ENCODE measurements at regions not wholly inside any gene's neighbourhood (a gene's known extent, or its start where the extent isn't known, plus 50 kb on each side); places are given as distances from the start of the nearest gene placed in this dataset.

DNA sequence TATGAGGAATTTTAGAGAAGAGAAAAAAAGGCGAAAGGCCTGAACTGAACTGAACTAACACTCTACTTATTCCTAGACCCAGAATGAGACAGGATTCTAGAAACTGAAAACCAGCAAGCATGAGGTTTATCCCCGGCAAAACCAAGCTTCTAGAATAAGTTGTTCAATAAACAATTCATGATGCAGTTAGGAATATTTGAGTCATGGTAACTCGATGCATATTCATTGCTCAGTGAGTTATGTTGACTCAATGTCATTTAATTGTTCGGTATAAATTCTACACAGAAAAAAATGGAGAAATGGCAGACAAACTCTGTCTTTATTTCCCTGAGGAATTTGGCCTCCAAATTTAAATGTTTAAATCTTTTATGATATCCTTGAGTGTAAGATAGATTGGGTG lies 321.5 kb downstream of the SATB2 start:
- intact Hi-C loops (cut with DNase I), result no loop called here
- DNase-seq, result no peak

DNA sequence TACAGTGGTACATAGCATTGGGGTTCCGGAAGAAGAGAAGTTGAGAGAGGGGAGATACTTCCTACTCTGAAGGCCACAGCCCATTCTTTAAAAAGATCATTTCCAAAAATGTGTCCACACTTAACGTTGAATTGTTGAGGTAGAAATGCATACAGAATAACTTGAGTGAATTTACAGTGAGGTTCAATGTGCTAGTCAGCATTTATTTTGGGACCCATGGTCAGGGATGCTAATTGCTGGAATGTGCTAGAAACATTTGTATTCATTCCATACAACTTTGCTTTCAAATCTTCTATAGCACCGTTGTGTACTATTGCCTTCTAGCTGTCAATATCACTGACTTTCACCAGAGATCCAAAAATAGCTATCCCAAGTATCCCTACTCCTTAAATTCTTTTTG lies 325.9 kb downstream of the SATB2 start:
- intact Hi-C loops (cut with DNase I), result no loop called here

DNA sequence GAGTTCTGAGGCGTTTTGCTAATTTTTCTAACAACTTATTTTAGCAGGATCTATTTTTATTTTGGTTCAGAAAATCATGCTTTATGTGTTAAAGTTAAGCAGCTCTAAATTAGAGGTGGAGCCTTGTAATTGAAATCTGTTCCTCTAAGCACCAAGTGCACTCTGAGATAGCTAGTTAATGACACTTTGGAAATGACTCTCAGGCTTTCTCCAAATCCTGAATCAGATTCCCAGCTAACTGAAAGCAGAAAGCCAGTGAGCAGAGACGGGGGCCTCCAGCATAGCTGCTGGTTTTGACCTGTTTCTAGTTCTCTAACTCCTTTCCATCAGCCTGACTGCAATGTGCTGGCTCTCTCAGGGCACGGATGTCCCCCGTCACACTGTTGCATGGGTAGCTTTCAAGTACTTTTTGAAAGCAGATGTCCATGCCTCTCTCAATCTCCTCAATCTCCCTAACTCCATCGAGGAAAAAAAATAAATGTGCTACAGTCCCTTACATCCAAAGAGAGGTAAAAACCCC lies 326.5 kb downstream of the SATB2 start:
- intact Hi-C loops (cut with DNase I), result no loop called here
- DNase-seq, result peak in 2 of 10 donors; percentile 74 to 77

More for the DNA sequence above, 325.9 kb downstream of the SATB2 start:
- no peak for DNase-seq

DNA sequence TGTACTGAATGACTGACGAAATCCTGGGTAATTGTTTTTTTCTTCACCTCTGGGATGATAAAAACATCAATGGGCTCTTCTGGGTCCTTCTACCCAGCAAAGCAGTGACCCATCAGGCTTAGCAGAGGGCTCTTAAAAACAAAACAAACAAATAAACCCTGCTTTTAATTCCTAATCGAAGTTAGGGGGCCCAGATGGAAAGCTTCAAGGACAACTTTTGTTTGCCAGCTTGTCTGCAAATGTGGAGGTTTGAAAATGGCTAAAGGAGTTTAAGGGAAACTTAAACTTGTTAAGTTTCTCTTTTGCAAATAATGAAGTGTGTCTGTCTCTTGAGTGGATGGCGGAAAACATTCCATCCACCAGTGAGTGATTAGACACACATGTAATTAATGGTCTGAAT lies 327.2 kb downstream of the SATB2 start:
- DNase-seq, result no peak
- intact Hi-C loops (cut with DNase I), result no loop called here

DNA sequence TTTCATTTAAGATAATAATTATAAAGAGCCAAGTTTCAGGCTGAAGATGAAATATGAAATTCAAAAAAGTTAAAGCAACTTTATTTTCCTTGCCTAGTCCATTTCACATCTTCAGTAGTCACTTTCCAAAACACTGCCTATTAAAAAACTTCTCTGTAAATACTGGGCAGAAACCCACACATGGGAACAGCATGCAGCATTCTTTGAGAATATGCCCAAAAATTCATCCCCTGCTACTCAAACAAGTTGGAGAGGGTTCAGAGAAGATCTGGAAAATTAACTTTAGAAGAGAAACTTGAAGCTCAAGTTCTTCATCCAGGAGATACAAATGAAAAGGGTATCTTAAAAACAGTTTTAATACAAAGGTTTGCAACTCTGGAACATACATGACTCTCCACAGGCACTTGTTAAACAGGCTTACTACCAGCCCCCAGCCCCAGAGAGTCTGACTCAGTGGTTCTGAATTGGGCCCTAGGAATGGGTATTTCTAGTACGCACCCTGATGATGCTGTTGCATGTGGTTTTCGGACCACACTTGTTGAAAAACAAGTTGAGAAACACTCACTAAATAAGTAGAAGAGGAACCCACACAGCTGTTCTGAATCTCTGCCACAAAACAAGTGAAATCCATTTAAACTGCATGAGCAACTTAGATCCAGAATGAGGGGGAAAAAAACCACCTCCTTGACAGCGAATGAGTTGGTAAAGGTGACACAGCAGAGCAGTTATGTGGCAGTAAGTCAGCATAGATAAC lies 329.1 kb downstream of the SATB2 start:
- DNase-seq, result no peak
- intact Hi-C loops (cut with DNase I), result no loop called here

DNA sequence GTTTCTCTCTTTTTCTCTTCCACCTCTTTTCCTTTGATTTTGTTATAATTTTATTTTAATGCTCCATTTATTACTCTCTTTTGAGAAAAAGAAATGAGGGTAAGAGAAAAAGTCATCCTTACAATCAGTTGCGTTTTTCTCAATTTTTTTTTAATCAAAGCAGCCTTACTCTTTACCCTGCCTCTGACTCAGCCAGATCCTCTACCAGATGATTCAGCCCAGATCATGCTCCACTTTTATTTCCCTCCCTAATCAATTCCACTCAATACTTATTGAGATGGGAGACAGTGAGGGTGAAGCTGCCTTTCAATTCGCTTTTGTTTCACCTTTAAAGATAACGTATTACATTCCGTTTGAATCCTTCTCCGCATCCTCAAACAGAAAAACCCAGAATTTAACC lies 337.9 kb downstream of the SATB2 start:
- intact Hi-C loops (cut with DNase I), result no loop called here
- no peak for DNase-seq

DNA sequence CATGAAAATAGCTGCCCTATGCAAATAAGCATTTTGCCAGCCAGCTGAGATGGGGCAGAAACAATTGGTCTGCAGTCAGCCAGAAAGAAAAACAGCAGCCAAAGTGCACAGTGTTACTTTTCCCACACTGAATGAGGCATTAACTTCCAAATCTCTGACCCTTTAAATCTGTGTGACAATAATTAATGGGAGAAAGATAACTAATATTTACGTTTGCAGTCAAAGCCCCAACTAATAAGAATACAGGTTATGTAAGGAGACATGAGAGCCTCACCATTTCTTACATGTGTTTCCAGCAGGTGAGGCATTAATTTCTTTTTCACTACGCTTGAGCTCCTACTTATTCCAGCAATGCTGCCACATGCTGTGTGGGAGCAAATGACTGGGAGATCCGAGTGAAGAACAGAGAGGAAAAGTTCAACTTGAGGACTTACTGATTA lies 339.0 kb downstream of the SATB2 start:
- DNase-seq, result no peak

DNA sequence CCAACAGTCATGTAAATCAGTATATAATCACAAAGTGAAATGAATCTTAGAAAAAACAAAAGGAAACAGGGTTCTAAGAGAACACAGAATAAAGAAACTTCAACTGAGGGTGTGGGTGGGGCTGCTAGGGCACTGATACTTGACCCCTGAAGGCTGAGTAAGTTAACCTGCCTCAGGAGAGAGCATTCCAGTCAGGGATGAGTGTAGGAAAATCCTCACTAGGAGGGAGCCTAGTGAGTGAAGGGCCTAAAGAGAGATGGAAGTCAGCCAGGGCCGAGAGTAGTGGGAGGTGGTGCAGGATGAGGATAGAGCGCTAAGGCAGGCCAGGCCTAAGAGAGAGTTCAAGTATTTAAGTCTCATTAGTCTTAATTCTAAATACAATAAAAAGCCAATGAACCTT lies 342.6 kb downstream of the SATB2 start:
- intact Hi-C loops (cut with DNase I), result no loop called here

More for the DNA sequence above, 339.0 kb downstream of the SATB2 start:
- intact Hi-C loops (cut with DNase I), result no loop called here

DNA sequence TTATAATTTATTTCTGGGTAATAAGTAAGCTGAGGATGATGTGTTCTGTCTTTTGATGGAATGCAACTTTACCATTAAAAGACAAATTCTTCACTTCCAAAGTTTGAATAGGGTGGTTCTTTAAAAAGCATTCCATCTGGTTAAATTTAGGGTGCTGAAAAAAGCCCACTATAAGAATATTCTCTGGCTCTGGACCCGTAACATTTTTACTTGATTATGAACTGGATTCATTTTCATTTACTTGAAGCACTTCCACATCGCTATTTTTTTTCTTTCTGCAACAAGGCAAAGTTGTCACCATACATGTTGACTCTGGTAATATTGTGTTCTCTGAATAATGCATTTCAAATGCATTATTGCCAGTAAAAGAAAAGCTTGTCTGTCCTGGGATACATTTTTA lies 344.6 kb downstream of the SATB2 start:
- no peak for DNase-seq
- intact Hi-C loops (cut with DNase I), result no loop called here

More for the DNA sequence above, 342.6 kb downstream of the SATB2 start:
- DNase-seq, result no peak

DNA sequence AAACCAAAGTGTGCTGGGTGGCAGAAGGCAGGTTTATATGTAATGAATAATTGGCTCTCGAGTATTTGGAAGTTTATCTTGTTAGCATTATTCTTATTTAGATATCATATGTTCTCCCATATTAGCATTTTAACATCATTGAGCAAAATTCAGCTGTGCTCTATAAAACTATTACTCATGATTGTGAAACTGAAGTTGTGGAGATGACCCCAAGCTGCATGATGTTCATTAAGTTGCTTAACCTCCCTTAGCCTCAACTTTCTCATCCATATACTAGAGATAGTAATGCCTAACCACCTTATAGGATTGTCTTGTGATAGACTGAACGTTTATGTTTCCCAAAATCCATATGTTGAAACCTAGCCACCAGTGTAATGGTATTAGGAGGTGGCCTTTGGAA lies 346.3 kb downstream of the SATB2 start:
- intact Hi-C loops (cut with DNase I), result no loop called here

DNA sequence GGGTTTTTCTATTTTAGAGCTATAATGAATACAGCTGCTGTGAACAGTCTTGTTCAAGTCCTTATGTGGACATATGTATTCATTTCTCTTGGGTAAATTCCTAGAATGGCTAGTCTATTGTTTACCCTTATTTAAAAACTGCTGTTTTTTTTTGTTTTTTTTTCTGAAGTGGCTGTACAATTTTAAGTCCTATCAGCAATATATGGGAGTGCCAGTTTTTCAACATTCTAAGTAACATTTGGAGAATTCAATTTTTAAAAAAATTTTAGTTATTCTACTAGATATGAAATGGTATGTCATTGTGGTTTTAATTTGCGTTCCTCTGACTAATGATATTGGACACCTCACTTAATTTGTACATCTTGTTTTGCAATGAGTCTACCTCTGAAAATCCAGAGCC lies 349.7 kb downstream of the SATB2 start:
- DNase-seq, result no peak
- intact Hi-C loops (cut with DNase I), result no loop called here

More for the DNA sequence above, 346.3 kb downstream of the SATB2 start:
- DNase-seq, result no peak

DNA sequence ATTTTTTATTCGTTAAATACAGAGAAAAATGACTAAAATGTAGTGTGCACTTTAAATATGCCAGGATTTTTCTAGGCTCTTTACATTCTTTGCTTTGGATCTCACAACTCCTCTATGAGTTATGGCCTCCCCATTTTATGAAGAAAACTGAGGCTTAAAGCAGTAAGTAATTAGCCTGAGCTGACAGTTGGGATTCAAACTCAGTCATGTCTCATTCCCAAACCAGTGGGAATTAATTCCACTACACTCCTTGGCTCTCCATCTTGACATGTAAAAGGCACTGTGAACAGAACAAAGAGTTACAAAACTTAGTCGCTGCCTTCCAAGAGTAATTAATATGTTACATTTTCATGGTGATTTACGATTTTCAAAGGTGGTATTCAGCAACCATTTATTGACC lies 351.9 kb downstream of the SATB2 start:
- intact Hi-C loops (cut with DNase I), result no loop called here
- no peak for DNase-seq

DNA sequence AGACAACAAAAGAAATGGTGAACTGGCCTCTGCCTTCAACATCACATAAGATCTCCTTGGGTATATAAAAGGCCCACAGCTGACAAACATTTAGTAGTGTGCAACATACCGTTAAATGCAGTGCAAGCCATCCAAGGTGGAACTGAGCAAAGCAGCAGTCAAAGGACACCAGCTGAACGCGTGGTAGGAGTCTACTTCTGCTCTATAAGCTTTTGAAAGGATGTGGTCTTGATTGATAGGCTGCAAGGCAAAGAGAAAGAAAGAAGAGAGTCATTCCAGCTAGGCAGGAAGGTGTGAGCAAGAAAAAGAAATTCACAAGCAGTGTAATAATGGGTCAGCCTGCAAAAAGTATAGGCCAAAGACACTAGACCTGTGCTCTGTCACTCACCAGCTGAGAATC lies 356.3 kb downstream of the SATB2 start:
- DNase-seq, result no peak
- intact Hi-C loops (cut with DNase I), result no loop called here

DNA sequence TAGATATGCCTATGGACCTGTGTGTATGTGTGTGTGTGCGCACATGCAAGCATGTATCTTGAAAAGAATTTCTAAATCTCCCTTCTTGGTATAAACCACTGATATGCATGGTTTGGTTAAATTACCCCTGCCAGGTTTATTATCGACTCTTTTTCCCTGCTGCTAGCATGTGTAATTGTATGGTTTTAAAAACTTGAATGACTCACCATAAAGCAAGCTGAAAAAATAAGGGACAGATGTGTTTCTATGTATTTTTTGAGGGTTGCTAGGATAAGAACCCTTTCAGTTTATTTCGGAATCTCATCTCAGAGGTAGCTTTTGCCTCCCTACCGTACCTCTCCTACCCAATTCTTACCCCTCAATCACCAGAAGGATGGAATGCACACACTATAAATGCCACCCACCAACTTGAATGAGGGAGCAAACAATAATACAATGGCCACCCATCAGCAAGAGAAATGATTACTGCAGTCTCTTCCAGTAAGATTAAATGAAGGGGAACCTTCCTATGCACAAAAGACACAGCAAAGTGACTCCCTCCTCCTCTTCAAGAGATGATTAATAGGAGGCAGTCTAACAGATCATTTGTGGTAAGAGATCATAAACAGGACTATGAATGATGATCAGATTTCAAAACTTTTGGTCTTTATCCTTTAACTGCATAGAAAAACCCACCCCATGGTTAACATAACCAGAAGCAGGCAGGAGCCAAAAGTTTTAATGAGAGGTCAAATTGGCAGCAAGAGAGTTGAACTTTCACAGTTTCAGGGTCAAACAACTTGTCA lies 357.2 kb downstream of the SATB2 start:
- intact Hi-C loops (cut with DNase I), result no loop called here
- no peak for DNase-seq

DNA sequence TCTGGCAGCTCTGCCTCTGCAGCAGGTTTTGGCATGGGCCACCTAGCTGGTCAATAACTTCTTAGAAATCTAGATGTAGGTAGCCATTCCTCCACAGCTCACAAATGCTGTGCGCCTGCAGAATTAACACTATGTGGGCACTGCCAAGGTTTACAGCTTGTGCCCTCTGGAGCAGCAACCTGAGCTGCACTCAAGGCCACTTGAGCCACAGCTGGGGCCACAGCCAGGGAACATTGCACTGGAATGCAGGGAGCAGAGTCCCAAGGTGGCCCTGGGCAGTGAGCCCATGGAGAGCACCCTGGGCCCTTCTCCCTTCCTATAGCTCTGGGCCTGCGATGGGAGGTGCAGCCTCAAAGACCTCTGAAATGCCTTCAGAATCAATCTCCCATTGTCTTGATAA lies 365.3 kb downstream of the SATB2 start:
- DNase-seq, result peak in 2 of 10 donors; percentile 31 to 72
- intact Hi-C loops (cut with DNase I), result no loop called here

DNA sequence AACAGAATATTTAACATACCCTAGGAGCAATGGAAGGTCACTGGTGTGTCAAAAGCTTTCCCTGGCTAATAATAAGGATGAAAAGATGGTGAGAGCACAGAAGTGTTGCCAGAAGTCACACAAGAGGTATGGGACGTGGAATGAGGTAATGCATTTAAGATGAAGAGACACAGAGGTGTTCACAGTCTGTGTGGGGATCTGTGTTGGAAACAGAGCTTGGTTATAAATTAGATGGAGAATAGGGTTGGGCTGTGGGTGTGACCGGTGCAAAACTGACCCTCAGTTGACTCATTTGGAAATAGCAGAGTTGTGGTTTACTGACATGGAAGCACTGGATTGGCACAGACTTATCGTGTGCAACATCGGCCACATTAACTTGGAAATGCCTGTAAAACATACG lies 372.5 kb downstream of the SATB2 start:
- DNase-seq, result no peak
- intact Hi-C loops (cut with DNase I), result no loop called here

DNA sequence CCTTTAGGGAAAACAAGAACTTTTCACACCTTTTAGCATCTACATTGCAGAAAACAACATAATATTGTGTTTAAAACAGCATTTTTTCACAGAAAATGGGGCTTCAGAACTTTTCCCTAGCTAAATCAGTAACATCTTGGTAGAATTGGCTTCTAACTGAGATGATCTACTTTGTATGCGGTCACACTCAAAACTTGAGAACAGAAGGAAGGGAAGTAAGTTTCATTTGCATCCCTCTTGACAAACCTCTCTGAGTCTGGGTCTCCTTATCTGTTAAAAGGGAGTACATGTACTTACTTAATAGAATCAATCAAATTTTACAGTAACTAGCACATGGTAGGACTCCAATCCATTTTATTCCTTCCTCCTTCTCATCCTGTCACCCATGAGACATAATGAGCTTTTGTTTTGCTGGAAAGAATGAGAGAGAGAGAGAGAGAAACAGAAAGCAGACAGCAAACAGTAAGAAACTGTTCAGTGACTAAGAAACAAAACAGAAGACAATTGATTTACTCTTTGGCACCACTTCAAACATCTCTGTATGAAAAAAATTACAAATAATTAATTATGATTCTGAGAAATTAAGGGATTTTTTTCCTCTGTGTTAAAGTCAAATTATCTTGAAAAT lies 387.3 kb downstream of the SATB2 start:
- intact Hi-C loops (cut with DNase I), result no loop called here
- no peak for DNase-seq

DNA sequence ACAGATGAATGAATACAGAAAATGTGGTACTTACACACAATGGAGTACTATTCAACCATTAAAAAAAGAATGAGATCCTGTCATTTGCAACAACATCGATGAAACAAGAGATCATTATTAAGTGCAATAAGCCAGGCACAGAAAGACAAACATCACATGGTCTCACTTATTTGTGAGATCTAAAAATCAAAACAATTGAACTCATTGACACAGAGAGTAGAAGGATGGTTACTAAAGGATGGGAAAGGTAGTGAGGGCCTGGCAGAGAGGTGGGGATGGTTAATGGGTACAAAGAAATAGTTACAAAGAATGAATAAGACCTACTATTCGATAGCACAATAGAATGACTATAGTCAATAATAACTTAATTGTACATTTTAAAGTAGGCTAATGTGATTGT lies 393.5 kb downstream of the SATB2 start:
- intact Hi-C loops (cut with DNase I), result no loop called here
- no peak for DNase-seq

DNA sequence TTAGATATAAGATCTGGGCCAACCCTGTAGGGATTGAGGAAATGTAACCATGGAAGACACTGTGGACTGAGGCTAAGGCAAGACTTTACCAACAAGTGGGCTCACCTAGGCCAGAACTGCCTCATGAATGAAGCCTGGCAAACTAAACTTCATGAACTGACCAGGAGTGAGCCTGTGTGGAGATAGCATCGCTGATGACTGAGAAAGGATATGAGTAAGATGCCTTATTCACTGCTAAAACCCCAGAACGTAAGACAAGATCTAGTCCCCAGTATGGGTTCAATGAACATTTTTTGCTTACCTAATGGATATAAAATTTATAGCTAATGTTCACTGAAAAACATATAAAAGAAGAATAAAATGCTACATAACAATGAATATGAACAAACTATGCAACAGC lies 399.8 kb downstream of the SATB2 start:
- DNase-seq, result no peak
- intact Hi-C loops (cut with DNase I), result no loop called here

DNA sequence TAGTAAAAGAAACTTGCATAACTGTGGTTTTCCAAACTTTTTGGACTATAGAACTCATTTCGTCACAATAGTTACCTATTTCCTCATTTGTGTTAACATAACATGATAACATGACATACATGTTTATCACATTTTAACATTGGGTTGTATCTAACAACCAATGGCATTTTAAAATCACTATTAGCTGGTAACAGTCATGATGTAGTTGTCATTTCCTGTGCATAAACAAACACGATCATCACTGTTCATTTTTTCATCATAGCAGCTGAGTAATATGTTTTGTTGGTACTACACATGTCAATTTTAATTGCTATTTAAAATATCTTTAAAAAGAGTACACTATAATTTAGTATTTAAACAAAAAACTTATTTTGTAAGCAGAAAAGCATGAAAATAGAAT lies 402.4 kb downstream of the SATB2 start:
- intact Hi-C loops (cut with DNase I), result no loop called here
- DNase-seq, result no peak

DNA sequence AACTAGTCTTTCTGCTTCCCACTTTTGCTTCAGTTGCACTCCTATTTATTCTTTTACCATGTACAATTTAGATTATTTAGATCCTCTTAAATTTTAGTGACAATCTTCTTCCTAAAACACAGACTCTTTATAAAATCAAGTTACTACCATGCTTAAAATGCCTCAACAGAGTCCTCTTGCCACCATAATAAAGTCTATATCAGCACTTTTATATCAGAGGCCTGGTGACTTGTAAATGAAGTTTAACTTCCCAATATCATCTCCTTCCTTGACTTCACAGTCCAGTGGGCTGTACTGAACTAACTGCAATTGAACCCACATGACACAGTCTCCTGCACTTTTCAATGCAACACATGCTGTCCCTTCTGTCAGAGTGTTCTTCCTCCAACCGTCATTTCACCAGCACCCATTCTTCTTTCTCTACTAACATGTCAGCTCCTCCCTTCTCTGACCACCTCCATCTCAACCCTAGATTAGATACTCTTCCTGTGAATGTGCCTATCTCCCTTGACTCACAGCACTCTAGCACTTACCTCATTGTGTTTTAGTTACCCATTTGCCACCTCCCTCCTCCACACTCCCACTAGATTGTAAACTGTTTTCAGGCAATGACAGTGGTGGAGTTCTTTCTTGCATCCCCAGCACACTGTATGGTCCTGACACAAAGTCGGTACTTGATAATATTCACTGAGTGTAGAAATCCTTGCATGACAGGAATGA lies 414.9 kb downstream of the SATB2 start:
- intact Hi-C loops (cut with DNase I), result no loop called here
- DNase-seq, result no peak

Data from posterior cingulate gyrus (tissue), 11 donors.